ENCODE measurements at regions not wholly inside any gene's neighbourhood (a gene's known extent, or its start where the extent isn't known, plus 50 kb on each side); places are given as distances from the start of the nearest gene placed in this dataset.

GRCh38 chr9:135335691-135336181, 143.8 kb upstream of the PPP1R26 start:
- H3K27me3 ChIP-seq, result no peaks in the 10 kb centered on the region
- WGBS (ENCODE audit: insufficient coverage, low coverage, low lambda C conversion rate, missing lambda C conversion rate), result 73% methylated on average over 3 of the region's 14 CpGs
- no peak for ATAC-seq

GRCh38 chr9:135336722-135337527, 142.7 kb upstream of the PPP1R26 start:
- H3K27ac ChIP-seq, result no peak overlapping the region
- H3K4me3 ChIP-seq, result no peak overlapping the region
- no peaks in the 10 kb centered on the region for H3K9me3 ChIP-seq
- ATAC-seq (no peak), DNase-seq (peak in 1 of 3 donors; percentile 28)
- TF ChIP-seq POLR2A (IDR thresholded peaks at IDR 0.05), result no peak
- TF ChIP-seq CTCF (IDR thresholded peaks at IDR 0.05), result no peak
- no peaks in the 10 kb centered on the region for H3K36me3 ChIP-seq
- intact Hi-C loops (cut with DNase I), result no loop called here
- 62% methylated on average over 11 of the region's 23 CpGs for WGBS (ENCODE audit: insufficient coverage, low coverage, low lambda C conversion rate, missing lambda C conversion rate)
- H3K27me3 ChIP-seq, result no peaks in the 10 kb centered on the region
- no peaks in the 10 kb centered on the region for H3K4me1 ChIP-seq

More at GRCh38 chr9:135335691-135336181, 143.8 kb upstream of the PPP1R26 start:
- Histone ChIP-seq H3K9me3 (no peaks in the 10 kb centered on the region), H3K4me1 (no peaks in the 10 kb centered on the region), H3K4me3 (no peak overlapping the region), H3K27ac (no peak overlapping the region), H3K36me3 (no peaks in the 10 kb centered on the region)
- intact Hi-C loops (cut with DNase I), result no loop called here
- TF ChIP-seq CTCF (IDR thresholded peaks at IDR 0.05) (no peak), POLR2A (IDR thresholded peaks at IDR 0.05) (no peak)
- peak in 1 of 3 donors; percentile 34 for DNase-seq

- Histone ChIP-seq H3K36me3 (no peaks in the 10 kb centered on the region), H3K27me3 (peaks cover 0 to 4% of the 10 kb centered on the region in 2 donors), H3K27ac (no peak overlapping the region), H3K9me3 (no peaks in the 10 kb centered on the region), H3K4me1 (no peaks in the 10 kb centered on the region), H3K4me3 (no peak overlapping the region)
- DNase-seq (peak in 1 of 3 donors; percentile 34), ATAC-seq (no peak)
- TF ChIP-seq POLR2A (IDR thresholded peaks at IDR 0.05) (no peak), CTCF (IDR thresholded peaks at IDR 0.05) (no peak)
- 72% methylated on average over 2 of the region's 14 CpGs for WGBS (ENCODE audit: insufficient coverage, low coverage, low lambda C conversion rate, missing lambda C conversion rate)
- intact Hi-C loops (cut with DNase I), result no loop called here
These were observed 141.0 kb upstream of the PPP1R26 start for GRCh38 chr9:135338546-135338945.

- WGBS (ENCODE audit: insufficient coverage, low coverage, low lambda C conversion rate, missing lambda C conversion rate), result 35% methylated on average over 13 of the region's 17 CpGs
- no peak for ATAC-seq
- DNase-seq, result peak in 2 of 3 donors; percentile 9 to 40
- no peaks in the 10 kb centered on the region for H3K4me1 ChIP-seq
- H3K36me3 ChIP-seq, result no peaks in the 10 kb centered on the region
- no peak for TF ChIP-seq CTCF (IDR thresholded peaks at IDR 0.05)
- intact Hi-C loops (cut with DNase I), result no loop called here
- H3K4me3 ChIP-seq, result no peak overlapping the region
- H3K27ac ChIP-seq, result no peak overlapping the region
- H3K9me3 ChIP-seq, result no peaks in the 10 kb centered on the region
- peaks cover 0 to 7% of the 10 kb centered on the region in 2 donors for H3K27me3 ChIP-seq
These were observed 140.1 kb upstream of the PPP1R26 start for GRCh38 chr9:135339378-135339973.

Data from right lobe of liver (tissue), 6 donors.